NCI-H226 (cell line): ENCODE measurements at regions not wholly inside any gene's neighbourhood (a gene's known extent, or its start where the extent isn't known, plus 50 kb on each side); places are given as distances from the start of the nearest gene placed in this dataset.

Experiments
- DNase-seq: peaks from one replicate; pipeline ENCODE4 v3.0.0-alpha.2; 2015

- peak; percentile 40 for DNase-seq
Measured at GRCh38 chr1:218584418-218585155, 239.5 kb downstream of the TGFB2 start.

- DNase-seq: peak; percentile 39
Measured at GRCh38 chr1:218585511-218586184, 240.5 kb downstream of the TGFB2 start.

DNA sequence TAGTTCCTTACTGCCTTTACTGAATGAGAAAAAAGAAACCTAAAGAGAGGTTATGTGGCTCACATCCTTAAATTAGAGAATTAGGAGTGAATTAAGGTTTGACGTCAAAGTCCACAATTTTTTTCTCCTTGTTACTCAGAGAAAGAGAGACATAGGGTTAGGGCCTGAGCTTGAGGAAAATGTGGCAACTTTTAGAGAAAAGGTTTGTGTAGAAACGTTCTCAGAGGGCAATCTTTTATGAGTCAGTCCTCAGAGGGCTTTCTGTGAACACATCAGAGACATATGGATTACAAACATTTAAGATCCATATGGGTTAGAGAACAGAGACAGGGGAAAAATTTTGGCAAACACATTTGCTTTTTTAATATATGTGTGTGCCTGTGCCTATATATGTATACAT is 242.8 kb downstream of the TGFB2 start:
- DNase-seq: no peak

DNA sequence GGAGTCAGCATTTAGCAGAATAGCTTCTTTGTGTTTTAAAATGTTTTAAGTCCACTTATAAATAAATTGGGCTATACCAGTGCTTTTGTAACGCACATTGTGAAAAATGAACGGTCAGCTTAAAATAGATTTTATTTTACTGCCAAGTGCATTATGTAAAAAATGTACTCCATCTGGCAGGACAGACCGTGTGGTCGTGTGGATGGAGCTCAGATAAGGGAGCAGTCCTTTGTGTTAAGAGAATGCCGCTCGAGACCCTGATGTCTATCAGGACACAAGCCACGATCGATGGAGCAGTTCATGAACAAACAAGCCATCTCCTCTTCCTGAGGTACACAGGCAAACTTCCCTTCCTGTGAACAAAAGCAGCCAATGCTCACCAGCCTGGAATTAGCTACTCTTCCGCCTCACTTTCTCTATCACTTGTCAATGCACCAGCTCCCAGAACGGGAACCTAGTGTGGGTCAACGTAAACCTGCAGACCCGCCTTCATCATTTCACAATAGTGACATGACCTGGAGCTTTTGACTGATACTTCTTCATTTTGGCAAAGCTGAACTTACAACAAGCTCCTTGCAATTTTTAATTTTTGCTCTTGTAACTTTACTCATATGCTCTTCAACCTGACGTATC is 243.5 kb downstream of the TGFB2 start:
- DNase-seq: no peak

GRCh38 chr1:218589487-218589886 is 244.4 kb downstream of the TGFB2 start:
- no peak for DNase-seq

GRCh38 chr1:218591966-218592365 is 246.8 kb downstream of the TGFB2 start:
- no peak for DNase-seq

DNA sequence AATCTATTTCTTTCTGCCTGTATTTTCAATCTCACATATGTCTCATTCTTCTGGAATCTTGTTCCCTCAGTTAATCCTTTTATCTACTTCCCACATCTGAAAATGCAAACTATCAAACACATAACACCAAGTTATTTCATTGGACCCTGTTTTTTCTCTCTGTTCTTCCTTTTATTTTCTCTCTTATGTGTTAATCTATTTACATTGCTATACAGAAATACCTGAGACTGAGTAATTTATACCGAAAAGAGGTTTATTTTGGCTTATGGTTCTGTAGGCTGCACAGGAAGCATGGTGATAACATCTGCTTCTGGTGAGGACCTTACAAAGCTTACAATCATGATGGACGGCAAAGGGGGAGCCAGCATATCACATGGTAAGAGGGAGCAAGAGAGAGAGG is 247.6 kb downstream of the TGFB2 start:
- peak; percentile 33 for DNase-seq

GRCh38 chr1:218600968-218601367 is 255.8 kb downstream of the TGFB2 start:
- DNase-seq: no peak

DNA sequence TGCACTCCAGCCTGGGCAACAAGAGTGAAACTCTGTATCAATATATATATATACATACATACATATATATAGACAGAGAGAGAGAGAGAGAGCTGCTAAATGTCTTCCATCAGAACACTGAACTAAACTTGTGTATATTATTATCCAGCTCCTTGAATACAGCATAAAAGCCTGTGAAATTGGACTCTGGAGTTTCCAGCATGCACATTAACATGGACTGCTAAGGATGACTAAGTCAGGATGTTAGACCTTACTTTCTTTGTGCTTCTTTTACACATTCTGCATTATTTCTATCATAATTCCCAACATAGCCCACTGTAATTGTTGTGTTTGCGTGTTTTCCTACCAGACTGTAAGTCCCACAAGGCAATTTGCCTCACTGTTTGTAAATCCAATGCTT is 259.1 kb downstream of the TGFB2 start:
- DNase-seq: no peak

DNA sequence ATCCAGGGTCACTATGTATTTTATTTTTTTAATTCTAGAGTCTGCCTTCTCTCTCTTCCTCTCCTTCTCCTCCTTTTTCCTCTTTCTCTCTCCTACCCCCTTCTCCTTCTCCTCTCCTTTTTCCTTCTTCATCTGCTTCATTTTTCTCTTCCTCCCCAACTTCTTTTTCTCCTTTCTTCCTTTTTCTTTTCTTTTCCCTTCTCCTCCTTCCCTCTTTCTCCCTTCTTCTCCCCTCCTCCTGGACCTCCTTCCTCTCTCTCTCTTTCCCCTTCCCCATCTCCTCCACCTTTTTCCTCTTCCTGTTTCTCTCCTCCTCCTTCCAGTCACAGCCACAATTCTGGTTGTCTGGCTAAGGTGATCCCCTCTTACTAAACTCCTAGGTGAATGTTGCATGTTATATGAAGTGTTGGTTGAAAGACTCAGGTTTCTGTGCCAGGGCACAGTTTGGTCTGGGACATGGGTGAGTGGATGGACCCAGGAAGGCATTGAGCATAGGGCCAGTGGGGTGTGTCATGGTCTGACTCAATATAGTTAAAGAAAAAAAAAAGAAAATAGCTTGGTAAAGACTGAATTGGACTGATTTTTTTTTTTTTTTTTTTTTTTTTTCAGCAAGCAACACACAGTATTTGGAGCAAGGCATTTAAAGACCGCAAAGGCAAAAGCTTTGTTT is 266.9 kb downstream of the TGFB2 start:
- DNase-seq: no peak

DNA sequence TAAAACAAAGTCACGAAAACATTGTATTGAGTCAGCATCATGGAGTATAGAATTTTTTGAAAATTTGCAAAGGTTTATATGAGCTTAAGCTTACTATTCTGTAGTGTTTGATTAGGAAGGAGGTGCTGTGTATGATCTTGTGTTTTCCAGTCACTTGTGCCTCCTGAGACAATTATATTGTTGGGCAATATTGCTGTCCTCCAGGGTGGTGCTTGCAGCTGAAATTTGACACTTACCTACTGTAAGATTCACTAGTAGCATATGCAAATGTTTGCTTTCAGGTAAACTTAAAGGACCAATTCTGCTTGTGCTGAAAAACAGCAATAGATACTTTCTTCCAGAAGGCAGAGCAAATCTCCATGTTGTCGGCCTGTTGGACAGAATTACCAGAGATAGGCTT is 268.0 kb downstream of the TGFB2 start:
- DNase-seq: no peak

DNA sequence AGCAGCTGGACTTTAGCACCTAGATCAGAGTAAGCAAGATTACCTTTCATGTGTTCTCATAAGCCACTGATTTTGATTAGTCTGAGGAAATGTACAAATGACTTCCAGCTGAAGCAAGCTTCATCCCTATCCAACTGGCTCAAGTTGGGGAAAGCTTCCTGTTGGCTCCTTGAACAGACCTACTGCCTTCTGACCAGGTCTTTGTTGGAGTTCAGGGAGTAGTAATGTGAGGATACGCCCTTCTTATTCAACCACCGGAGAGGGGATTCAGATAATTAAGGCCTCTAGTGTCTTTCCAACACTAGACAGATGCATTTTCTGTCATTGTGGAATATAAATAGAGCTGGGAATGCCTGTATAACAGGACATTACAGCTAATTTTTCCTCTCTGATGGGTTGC is 268.9 kb downstream of the TGFB2 start:
- no peak for DNase-seq

- peak; percentile 13 for DNase-seq
Measured at GRCh38 chr1:218616681-218617080, 271.5 kb downstream of the TGFB2 start.

GRCh38 chr1:218617986-218618385 is 272.9 kb downstream of the TGFB2 start:
- DNase-seq: no peak

DNA sequence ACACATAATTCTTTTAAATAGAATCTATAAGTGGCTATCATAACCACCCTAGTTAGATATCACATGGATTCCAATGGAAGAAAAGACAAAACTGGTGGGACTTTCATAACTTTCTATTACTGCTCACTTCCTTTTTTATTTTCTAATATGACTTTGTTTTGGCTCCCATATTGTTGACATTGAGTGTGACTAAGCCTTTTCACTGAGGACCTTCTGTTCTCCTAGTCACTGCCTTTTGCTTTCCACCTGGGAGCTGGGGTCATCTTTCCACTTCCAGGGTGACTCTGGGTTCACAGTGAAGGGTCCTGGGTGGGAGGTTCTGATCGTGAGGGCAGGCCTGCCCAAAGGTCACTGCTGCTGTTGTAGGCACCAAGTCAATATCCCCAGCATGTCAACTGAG is 275.8 kb downstream of the TGFB2 start:
- no peak for DNase-seq

GRCh38 chr1:218624052-218624451 is 278.9 kb downstream of the TGFB2 start:
- no peak for DNase-seq

- no peak for DNase-seq
Measured at GRCh38 chr1:218625393-218625792, 280.3 kb downstream of the TGFB2 start.

- no peak for DNase-seq
Measured at GRCh38 chr1:218633238-218633988, 288.3 kb downstream of the TGFB2 start.

DNA sequence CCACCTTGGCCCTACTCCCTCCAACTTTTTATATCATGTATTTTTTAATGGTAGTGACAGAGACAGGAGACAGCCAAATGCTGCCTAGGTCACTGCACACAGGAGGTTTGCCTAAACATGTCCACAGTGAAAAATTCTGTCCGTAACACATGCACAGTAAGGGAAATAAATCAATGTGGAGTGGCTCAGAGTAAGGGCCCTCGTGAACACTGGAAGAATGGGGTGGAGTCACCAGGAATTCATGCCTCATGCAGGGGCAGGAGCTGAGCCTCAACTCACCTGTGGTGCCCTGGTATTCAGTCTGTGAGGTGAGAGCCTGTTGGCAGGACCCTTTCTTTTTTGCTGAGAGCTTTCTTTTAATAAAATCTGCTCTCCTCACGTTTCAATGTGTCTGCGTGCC is 289.1 kb downstream of the TGFB2 start:
- no peak for DNase-seq

DNA sequence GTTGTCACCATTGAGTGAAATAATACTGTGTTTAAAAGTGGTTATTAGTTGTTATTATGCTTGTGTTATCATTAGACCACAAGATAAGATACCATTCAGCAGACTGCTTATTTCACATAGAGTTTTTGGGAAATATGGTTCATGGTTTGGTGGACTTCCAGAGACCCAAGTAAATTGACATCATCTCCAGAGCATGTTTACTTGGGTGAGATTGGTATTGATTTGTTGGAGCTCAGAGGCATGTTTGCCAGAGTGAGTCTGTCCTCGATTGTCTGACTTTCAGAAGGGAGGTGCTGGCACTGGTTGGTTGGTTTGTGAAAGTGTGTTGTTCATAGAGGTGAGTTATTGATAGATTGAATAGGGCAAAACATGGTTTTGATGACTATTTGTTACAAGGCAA is 291.4 kb downstream of the TGFB2 start:
- no peak for DNase-seq

DNA sequence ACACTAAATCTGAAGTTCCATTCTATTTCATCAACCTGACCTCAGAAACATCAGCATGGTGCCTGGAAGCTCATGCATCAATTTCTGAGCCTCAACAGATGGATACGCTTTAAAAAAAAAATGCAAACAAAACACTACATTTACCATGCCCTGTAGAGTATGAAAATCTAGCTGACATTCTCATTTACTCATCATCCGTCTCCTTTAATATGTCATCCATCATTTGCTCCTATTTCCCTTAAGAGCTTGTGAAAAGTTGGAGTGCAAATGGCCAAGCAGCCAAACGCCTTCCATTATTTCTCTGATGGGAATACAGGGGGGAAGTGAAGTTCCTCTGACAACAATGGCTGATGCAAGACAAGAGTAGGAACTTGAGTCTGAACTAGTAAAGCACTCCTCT is 295.0 kb downstream of the TGFB2 start:
- no peak for DNase-seq

DNA sequence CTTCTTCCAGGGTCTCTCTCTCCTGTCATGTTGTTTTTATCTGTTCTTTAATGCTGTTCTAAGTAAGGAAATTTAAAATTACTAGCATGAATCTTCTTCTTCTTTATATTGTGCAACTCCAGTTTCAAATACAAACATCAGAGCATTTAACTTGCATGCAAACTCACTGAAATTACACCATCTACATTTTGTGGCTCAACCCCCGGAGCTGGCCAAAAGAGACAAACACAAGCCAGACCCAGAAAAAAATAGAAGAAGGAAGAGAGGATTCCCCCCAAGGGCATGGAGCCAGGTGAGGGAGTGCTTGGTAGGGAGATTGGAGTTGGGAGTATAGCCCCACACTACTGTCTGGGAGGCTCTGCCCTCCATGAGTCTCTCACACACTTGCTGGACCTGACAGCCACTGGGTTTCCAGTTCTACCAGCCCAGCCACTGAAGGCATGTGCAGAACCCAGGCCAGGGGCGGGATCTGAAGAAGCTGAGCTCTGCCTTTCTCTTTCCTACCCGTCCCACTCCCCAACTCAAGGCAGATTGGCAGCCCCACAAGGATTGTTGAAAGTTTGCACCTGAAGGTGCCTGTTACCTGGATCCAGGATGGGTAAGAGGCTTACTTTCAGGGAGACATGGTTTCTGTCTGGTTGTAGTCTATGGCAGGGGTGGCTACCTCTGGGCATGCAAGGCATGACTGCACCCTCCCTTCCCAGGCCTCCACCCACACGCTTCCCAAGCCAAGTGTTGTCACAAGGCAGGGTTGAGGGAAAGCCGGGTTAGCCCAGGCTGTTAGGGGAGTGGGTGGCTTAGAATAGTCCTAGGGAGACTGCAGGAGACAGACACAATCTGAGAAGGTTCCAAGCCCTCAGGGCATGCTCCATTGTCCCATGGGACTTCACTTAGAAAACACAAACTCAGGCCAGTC is 297.2 kb downstream of the TGFB2 start:
- DNase-seq: peak; percentile 13
